ENCODE measurements at regions not wholly inside any gene's neighbourhood (a gene's known extent, or its start where the extent isn't known, plus 50 kb on each side); places are given as distances from the start of the nearest gene placed in this dataset.
"Not testable (repeated sequence)": the region's sequence is repeated elsewhere in the genome, so short reads cannot be mapped to it uniquely, and the experiment has no call there.

DNA sequence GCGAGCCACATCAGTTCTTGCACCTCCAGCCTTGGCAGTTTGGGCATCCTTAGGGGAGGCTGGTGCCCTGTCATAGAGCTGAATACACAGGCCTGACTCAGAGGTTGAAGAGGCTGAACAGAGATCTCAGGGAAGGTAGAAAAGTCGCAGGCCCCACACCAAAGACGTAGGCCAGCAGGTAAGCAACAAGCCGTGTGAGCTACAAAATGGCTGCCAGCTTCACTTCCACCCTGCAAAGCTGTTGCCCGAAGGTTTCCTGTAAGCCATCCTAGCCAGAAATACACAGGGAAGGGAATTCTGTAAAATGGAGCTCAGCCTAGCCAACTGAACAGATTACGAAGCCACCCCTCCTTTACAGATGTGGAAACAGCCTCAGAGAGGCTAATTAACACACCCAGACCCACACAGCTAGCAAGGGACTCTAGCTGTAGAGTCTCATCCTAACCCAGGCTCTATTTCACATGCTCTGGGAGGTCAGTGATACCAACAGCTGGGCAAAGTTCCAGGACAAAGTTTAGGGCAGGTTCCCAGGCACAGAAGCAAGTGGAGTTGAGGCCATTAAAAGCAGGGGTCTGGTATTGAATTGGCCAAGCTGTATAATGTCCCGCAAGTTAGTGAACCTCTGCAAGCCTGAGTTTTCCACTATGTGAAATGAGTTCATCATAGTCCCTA is 66.3 kb upstream of the RASGRF1 start:
- DNase-seq: no peak

DNA sequence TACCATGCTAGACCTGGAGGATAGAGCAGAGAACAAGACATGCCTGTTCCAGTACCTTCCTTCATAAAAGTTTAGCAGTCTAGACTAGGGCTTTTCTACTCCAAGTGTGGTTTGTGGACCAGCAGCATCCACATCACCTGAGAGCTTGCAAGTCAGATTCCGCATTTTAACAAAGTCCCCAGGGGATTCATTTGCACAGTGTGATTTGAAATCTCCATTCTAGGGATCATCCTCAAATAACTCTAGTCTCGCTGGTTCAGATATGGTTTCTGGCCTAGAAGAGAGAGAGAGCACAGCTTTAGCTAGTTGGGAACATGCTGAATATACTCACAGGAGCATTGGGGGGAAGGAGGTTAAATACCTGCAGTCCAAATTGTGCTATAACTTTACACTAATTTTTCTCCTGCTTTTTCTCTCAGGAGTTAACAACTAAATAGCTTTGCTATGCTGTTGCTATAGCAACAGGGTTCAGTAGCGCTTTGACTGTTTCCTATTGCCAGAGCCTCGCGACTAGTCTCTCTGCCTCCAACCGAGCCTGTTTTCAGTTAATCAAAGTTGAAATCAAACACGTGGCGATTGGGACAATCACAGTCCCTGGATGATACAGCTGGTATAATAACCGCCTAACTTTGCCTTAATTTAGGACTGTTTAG is 64.0 kb upstream of the RASGRF1 start:
- DNase-seq: no peak

DNA sequence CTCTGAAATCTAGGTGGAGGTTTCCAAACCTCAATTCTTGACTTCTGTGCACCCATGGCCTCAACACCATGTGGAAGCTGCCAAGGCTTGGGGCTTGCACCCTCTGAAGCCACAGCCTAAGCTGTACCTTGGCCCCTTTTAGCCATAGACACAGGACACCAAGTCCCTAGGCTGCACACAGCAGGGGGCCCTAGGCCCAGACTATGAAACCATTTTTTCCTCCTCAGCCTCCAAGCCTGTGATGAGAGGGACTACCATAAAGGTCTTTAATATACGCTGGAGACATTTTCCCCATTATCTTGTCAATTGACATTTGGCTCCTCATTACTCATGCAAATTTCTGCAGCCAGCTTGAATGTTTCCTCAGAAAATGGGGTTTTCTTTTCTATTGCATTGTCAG is 53.7 kb upstream of the RASGRF1 start:
- not testable (repeated sequence) for DNase-seq

DNA sequence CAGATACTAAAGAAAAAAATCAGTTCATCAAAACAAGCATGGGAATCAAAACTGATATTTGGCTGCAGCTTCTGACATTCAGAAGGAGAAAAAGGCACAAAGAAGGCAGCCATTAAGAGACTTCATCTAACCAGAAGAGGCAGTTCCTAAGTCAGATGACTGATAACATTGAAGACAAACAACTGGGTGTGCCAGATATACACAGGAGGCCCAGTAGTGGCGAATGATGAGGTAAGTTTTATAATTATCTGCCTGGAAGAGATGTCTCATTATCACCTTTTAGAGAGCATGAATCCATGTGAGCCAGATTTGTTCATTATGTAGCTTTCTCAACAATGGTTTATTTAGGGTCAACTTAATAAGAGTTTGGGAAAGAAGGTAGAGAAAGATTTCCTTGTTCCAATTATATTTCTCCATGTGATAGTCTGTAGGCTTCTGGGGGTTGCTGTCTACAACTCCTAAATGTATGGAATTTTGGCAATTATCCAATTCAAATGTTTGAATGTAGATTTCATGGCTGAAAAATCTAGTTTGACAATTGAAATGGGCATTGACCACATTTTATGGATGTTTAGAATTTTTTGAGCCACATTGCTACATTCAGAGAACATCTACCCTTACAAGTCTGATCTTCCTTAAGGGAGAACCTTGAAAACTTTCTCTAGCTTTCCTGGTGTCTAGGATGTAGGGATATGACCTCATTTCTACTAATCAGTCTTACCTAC is 50.4 kb upstream of the RASGRF1 start:
- DNase-seq: no peak
